HG03575 (cell line): ENCODE measurements at regions not wholly inside any gene's neighbourhood (a gene's known extent, or its start where the extent isn't known, plus 50 kb on each side); places are given as distances from the start of the nearest gene placed in this dataset.
A peak's percentile ranks its signal among the peaks of the same experiment; 100 is the strongest.
"Not testable (repeated sequence)": the region's sequence is repeated elsewhere in the genome, so short reads cannot be mapped to it uniquely, and the experiment has no call there.

Experiments used
- ATAC-seq: cut with Tn5 transposase; IDR thresholded peaks from one replicate; pipeline ENCODE4 v1.9.1; 2021; ENCODE audit not compliant: unreplicated experiment, insufficient number of reproducible peaks, low FRiP score; ENCODE audit errors: extremely low read depth

DNA sequence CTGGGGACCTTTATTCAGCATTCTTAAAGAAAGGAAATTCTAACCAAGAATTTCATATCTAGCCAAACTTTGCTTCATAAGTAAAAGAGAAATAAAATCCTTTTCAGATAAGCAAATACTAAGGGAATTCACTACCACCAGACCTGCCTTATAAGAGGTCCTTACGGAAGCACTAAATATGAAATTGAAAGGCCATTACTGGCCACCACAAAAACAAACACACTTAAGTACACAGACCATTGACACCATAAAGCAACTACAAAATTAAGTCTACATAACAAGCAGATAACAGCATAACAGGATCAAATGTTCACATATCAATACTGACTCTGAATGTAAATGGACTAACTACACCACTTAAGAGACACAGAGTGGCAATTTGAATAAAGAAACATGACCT lies 361.4 kb upstream of the POU5F2 start:
- no peak for ATAC-seq

DNA sequence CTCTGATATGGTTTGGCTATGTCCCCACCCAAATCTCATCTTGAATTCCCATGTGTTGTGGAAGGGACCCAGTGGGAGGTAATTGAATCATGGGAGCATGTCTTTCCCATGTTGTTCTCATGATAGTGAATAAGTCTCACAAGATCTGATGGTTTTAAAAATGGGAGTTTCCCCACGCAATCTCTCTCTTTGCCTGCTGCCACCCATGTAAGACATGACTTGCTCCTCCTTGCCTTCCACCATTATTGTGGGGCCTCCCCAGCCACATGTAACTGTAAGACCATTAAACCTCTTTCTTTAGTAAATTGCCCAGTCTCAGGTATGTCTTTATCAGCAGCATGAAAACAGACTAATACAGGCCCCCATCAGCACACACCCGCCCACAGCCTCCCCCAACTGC lies 356.0 kb upstream of the POU5F2 start:
- ATAC-seq = not testable (repeated sequence)

DNA sequence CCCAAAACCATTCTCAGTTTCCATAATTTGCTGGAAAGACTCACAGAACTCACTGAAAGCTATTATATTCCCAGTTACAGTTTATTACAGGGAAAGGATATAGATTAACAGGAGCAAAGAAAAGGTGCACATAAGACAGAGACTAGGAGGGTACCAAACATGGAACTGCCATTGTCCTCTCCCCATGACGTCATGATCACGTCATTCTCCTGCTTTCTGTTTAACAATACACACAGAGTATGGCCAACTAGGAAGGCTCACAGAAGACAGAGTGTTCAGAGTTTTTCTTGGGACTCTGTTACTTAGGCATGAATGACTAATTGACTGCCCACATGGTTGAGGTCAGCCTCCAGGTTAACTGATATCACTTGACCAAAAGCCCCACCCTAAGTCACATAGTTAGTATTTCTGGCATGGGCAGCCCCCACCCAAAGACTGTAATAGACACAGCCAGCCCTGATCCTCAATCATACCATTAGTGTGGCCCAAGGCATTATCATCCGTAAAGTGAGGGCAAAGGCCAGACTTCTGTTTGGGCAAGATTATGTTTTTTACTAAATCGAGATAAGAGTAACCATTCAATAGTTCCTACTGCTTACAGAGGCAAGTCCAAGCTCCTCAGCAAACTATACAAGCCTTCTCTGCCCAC lies 353.5 kb upstream of the POU5F2 start:
- ATAC-seq = no peak

DNA sequence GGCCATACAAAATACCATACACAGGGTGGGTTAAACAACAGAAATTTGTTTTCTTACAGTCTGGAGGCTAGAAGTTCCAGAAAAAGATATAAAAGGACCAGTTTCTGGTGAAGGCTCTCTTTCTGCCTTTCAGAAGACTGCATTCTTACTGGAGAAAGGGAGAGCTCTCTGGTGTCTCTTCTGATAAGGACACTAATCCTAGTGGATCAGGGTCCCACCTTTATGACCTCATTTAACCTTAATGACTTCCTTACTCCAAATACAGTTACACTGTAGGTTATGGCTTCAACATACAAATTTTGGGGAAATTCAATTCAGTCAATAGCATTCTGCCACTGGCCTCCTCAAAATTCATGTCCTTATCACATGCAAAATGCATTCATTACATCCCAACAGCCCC lies 351.9 kb upstream of the POU5F2 start:
- no peak for ATAC-seq

DNA sequence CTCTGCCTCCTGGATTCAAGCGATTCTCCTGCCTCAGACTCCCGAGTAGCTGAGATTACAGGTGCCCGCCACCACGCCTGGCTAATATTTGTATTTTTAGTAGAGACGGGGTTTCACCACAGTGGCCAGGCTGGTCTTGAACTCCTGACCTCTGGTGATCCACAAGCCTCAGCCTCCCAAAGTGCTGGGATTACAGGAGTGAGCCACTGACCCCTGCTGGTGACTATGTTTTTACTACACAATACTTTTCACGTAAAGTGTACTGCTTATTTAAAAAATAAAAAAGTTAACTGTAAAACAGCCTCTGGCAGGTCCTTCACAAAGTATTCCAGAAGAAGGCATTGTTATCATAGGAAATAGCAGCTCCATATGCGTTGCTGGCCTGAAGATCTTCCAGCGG lies 345.2 kb upstream of the POU5F2 start:
- ATAC-seq = not testable (repeated sequence)

DNA sequence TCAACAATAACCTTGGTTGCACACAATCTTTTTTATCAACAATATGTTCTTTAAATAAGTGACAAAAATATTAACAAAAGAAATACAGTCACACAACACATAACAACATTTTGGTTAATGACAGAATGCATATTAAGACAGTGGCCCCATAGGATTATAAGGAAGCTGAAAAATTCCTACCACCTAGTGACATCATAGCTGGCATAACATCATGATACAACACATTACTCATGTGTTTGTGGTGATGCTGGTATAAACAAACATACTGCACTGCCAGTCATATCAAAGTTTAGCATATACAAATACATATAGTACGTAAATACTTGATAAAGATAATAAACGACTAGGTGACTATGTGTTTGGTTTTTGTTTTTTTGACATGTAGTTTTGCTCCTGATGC lies 344.8 kb upstream of the POU5F2 start:
- ATAC-seq = no peak

DNA sequence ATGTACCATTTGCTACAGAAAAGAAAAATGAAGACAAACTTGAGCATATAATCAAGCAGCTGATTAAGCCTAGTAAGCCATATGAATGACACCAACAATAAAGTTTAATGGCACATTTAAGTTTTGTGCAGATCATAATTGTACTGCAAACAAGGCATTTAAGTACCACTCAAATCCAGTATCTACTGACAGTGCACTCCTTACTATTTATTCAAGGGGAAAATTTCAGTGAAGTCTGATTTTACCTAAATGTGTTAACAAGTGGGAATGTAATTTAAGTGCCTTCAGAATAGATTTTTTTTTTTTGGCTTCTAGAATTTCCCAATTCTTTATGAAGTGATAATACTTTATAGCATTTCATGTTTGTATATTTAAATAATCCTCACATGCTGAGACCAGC lies 341.0 kb upstream of the POU5F2 start:
- ATAC-seq = no peak

DNA sequence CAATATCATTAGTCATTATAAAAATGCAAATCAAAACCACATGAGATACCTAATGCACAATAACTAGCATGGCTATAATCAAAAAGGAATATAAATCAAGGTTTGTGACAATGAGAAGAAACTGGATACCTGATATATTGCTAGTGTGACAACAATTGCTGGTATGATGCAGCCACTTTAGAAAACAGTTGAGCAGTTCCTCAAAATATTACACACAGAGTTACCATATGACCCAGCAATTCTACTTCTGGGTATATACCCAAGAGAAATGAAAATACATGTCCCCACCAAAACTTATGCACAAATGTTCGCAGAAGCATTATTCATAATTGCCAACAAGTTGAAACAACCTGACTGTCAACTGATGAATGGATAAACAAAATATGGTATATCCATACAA lies 339.7 kb upstream of the POU5F2 start:
- ATAC-seq = no peak

DNA sequence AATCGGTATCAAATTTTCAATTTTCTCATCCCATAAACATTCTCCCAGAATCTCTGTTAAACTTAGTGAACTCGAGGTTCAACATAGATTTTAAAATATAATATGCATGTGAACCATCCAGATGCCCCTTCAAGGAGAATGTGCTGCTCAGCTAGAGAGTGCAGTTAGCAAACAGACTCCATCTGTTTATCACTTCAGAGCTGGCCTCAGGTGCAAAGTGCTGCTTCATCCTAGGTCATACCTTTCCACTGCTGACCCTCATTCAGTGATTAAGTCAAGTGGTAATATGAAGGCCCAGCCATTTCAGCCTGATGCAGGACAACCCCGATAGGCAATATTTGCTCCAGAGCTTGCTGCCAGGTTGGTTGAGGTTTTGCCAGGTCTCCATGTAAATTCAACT lies 339.0 kb upstream of the POU5F2 start:
- no peak for ATAC-seq

DNA sequence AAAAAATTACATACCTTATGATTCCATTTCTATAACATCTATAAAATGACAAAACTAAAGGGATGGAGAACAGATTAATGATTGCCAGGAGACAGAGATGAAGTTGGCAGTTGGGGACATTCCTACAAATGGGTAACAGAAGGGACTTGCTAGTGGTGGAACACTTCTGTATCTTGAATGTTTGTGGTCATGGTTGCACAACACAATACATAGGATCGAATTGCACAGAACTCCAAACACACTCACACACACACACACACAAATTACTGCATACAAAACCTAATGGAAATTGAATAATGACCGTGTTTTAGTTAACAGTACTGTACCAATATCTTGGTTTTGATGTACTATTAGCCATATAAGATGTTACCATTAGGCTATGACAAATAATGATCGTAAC lies 330.7 kb upstream of the POU5F2 start:
- no peak for ATAC-seq

DNA sequence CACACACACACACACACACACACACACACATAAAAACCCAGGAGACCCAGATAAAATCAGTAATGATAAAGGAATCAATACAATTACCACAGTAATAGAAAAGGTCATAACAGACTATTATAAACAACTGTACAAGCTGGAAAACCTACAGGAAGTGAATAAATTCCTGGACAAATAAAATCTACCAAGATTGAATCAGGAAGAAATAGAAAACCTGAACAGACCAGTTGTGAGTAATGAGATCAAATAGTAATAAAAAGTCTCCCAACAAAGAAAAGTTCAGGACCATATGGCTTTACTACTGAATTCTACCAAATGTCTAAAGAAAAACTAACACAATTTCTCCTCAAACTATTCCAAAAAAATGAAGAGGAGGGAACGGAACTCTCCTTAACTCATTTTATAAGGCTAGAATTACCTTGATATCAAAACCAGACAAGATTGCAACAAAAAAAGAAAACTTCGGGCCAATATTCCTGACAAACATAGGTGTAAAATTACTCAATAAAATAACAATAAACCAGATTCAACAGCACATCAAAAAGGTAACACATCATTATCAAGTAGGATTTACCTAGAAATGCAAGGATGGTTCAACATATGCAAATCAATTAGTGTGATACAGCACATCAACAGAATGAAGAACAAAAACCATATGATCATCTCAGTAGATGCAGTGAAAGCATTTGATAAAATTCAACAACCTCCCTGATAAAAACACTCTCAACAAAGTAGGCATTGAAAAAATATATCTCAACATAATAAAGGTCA lies 325.2 kb upstream of the POU5F2 start:
- ATAC-seq = no peak

DNA sequence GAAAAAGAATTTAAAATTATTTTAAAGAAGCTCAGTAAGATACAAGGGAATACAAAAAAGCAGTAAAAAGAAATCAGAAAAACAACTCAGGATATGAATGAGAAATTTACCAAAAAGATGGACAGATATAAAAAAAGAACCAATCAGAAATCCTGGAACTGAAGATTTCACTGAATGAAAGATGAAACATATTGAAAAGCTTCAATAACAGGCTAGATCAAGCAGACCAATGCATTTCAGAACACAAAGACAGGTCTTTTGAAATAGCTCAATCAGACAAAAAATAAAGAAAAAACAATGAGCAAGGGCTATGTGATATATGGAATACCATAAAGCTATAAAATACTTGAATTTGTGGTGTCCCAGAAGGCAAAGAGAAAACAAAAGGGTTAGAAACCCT lies 322.6 kb upstream of the POU5F2 start:
- no peak for ATAC-seq

DNA sequence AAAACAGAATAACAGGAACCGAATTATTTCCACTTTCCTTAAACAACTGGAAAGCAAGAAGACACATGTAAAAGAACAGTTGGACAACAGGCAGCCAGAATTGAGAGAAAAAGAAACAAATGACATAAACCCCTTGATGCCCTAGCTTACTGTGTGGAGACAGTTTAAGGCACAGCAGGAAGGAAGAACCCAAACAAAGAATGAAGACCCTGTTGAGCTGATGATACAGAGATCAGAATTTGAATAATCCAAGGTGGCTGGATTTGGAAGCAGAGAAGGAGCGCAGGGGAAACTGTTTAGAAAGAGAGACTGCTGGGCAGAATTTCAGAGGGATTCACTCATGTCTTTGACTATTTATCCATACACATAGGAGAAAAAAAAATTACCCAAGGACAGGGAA lies 316.3 kb upstream of the POU5F2 start:
- no peak for ATAC-seq

DNA sequence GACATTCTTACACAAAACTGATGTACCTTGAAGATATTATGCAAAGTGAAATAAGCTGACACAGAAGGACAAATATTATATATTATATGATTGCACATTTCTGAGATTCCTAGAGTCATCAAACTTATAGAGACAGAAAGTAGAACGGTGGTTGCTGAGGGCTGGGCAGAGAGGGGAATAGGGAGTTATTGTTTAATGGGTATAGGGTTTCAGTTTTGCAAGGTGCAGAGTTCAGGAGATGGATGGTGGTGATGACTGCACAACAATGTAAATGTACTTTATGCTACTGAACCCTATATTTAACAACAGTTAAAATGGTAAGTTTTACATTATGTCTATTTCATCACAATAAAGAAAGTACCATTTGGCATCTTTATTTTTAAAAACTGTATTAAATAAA lies 315.8 kb upstream of the POU5F2 start:
- no peak for ATAC-seq

DNA sequence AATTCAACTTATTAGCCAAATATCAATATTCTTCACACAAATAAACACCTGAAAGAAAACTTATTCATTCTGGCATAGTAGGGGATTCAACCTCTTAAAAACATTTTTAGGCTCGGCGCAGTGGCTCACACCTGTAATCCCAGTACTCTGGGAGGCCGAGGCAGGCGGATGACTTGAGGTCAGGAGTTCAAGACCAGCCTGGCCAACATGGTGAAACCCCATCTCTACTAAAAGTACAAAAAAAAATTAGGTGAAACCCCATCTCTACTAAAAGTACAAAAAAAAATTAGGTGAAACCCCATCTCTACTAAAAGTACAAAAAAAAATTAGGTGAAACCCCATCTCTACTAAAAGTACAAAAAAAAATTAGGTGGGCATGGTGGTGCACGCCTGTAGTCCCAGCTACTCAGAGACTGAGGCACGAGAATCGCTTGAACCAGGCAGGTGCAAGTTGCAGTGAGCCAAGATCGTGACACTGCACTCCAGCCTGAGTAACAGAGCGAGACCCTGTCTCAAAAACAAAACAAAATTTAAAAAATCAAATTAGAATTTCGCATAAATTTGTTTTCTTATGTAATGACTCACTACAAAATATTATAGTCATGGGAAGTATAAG lies 308.0 kb upstream of the POU5F2 start:
- peak; percentile 36 for ATAC-seq

DNA sequence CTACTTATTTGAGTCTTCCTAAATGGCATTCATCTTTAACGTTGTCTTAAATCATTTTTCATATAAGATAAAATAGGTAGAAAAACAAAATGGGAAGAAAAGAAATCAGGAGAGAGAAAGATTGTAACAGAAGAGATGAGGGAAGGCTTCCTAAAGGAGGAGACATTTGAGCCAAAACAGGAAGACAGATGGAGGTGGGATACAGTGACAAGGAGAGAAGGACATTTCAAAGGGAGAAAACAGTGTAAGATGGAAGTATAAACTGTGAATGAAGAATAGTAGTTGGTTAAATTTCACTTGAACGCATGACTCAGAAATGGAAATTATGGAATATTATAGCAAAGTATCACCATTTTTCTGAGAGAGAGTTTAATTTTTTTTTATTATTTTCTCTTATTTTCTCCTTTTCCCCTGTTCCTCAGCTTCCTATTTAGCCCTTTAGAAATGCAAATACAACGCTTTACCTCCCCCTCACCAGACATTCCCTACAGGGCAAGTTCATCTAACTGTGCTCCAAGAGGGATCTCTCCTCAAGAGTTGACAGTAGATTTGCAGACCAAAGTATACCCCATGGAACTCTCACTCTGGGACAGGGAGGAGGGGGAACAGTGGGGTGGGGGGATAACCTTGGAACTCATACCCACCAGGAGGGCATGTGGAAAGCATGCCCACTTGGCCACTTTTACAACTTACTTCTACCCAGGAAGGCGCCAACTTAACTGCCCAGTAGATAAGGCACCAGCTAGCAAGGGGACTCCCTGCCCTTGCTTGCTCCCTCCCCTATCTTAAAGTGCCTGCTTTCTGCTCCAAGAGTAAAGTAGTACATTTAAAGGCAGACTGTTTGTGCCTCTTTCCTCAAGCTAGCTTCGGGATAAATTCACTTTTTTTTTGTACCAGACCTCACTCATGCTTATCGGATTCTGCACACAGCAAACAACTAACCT lies 304.7 kb upstream of the POU5F2 start:
- ATAC-seq = no peak

DNA sequence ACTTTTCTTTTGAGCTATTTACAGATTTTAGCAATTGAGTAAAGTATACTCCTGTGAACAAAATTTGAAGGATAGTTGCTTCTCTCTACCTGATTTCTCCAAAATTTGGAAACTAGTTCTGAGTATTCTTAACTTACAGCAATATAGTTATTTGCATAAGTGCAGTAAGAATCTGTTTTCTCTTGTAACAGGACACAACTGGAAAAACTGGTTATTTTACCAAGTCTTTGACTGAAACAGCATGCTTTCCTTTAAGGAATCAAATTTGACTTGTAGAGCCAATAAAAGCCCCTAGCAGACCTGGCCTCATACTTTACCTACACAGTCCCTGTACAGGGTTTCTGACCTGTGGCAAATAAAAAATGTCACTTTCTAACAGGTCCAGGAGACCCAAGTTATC lies 301.9 kb upstream of the POU5F2 start:
- ATAC-seq = no peak

DNA sequence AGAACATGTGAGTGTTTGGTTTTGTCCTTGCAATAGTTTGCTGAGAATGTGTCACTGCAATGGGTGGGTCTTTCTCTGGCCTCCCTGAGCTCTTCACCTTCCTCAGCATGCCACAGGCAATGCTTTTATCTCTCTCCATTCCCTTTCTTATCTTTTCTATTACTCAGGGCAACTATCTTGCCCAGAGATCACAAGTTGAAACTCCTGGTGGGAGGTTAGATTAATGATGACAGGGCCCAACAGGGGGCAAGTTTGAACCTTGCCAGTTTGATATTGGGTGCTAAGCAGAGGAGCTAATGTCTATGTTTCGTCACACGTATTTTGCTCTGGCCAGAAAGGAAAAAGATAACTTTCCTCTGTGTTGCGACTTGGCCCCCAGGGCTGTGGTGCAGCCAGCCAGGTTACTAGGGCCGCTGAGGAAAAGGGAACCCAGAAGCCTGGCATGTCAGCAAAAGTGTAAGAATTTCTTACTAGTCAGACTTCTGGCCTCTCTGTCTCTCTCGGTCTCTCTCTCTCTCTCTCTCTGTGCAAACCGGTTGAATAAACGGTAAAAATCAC lies 299.3 kb upstream of the POU5F2 start:
- no peak for ATAC-seq

DNA sequence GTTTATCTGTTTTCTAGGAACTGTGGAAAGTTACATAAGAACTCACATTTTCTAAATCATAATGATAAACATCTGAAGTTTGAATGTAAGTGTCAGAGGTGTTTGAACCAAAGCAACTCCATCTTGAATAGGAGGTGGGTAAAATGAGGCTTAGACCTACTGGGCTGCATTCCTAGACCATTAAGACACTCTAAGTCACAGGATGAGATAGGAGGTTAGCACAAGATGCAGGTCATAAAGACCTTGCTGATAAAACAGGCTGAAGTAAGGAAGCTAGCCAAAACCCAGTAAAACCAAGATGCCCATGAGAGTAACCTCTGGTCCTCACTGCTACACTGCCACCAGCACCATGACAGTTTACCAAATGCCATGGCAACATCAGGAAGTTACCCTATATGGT lies 297.7 kb upstream of the POU5F2 start:
- ATAC-seq = no peak
